HepG2 (cell line): ENCODE measurements at regions not wholly inside any gene's neighbourhood (a gene's known extent, or its start where the extent isn't known, plus 50 kb on each side); places are given as distances from the start of the nearest gene placed in this dataset.

Experiments
- ATAC-seq: fragments of 200-7000 bp; cut with Tn5 transposase; 3 replicates; pipeline ENCODE4 v1.9.1; 2020; ENCODE audit warnings: mild to moderate bottlenecking, moderate library complexity
- BruUV-seq: library from RNA; stranded (reverse); fragments of 400-500 nt; replicated peaks from 2 replicates; lab custom pipeline; 2021; lab: Mats Ljungman, UMichigan
- CTCF ChIA-PET: fragments of 300-600 bp; formaldehyde crosslinking; extraction: SDS; loops from one replicate; lab custom pipeline; 2021; ENCODE audit warnings: low total read pairs, inconsistent platforms, low intra/inter-chr PET ratio; lab: Yijun Ruan, JAX
- POLR2A ChIA-PET: fragments of 350-600 bp; sonication (Branson Sonifier 250); formaldehyde crosslinking; loops from one replicate; lab custom pipeline; 2020; ENCODE audit warnings: antibody characterized with exemption, inconsistent platforms; lab: Yijun Ruan, JAX
- DNase-seq: peaks from one replicate; pipeline ENCODE4 v3.0.0-alpha.2; 2015; ENCODE audit warnings: low spot score
- FAIRE-seq: peaks from 3 replicates; lab custom pipeline; 2011; peaks lifted over from hg19 to GRCh38; lab: Jason Lieb, UNC
- H2AFZ ChIP-seq: one replicate; pipeline ENCODE4 v1.6.1; 2011; ENCODE audit warnings: low read length, inconsistent platforms
- H3K27ac ChIP-seq: fragments of 300-600 bp; 3 replicates; pipeline ENCODE4 v1.8.0; 2011; ENCODE audit warnings: mixed run types, mild to moderate bottlenecking, mixed read lengths, low read length, inconsistent platforms; ENCODE audit not compliant: insufficient read depth; ENCODE audit errors: extremely low read length
- H3K27me3 ChIP-seq, 2 experiments: fragments of 200-600 bp in 1 of 2; 2 replicates in 1 of 2; 3 replicates in 1 of 2; pipeline versions ENCODE4 v1.6.0 to v1.8.0; 2011; ENCODE audit warnings: low read length in 2 of 2, mild to moderate bottlenecking in 2 of 2, moderate library complexity in 2 of 2, inconsistent platforms in 1 of 2; ENCODE audit not compliant: insufficient read depth in 2 of 2, control insufficient read depth in 1 of 2
- H3K36me3 ChIP-seq, 2 experiments: fragments of 200-600 bp in 1 of 2; replicated peaks in 1 of 2; 2 replicates in 1 of 2; 3 replicates in 1 of 2; pipeline versions ENCODE4 v1.5.1 to v1.8.0; 2011; ENCODE audit warnings: low read length in 2 of 2, inconsistent platforms in 1 of 2; ENCODE audit not compliant: insufficient read depth in 2 of 2, control insufficient read depth in 1 of 2
- H3K4me1 ChIP-seq: 2 replicates; pipeline ENCODE4 v1.5.1; 2012; ENCODE audit warnings: low read length, inconsistent platforms; ENCODE audit not compliant: insufficient read depth
- H3K4me2 ChIP-seq: 2 replicates; pipeline ENCODE4 v1.6.0; 2011; ENCODE audit warnings: low read depth, low read length, inconsistent platforms
- H3K4me3 ChIP-seq, 3 experiments: fragments of 200-600 bp in 1 of 3; sonication (generic), shearing (Covaris generic) in 1 of 3; replicated peaks in 1 of 3; 2 replicates each; pipeline ENCODE4 v1.5.1; 2011 to 2016; ENCODE audit warnings: low read length in 3 of 3, inconsistent platforms in 2 of 3, low read depth in 2 of 3, mild to moderate bottlenecking in 2 of 3, control low read depth in 1 of 3, mixed read lengths in 1 of 3; ENCODE audit not compliant: insufficient read depth in 1 of 3
- H3K79me2 ChIP-seq: one replicate; pipeline ENCODE4 v1.6.1; 2011; ENCODE audit warnings: low read length, inconsistent platforms; ENCODE audit not compliant: insufficient read depth
- H3K9ac ChIP-seq: 2 replicates; pipeline ENCODE4 v1.6.0; 2011; ENCODE audit warnings: mild to moderate bottlenecking, low read depth, low read length, inconsistent platforms; ENCODE audit not compliant: insufficient read depth
- H3K9me3 ChIP-seq: 2 replicates; pipeline ENCODE4 v1.5.1; 2012; ENCODE audit warnings: mild to moderate bottlenecking, low read length
- H4K20me1 ChIP-seq: 2 replicates; pipeline ENCODE4 v1.6.0; 2011; ENCODE audit warnings: inconsistent platforms, mild to moderate bottlenecking, low read length, moderate library complexity; ENCODE audit not compliant: insufficient read depth
- CHD2 ChIP-seq: IDR thresholded peaks from 2 replicates; pipeline ENCODE4 v1.6.1; 2011; ENCODE audit warnings: low read depth, low read length, improper control_type of control experiment
- ISL2 ChIP-seq: sonication (generic); formaldehyde crosslinking; IDR thresholded peaks from 2 replicates; pipeline ENCODE4 v1.5.0; 2020; ENCODE audit warnings: missing genetic modification reagents
- JUN ChIP-seq: sonication (generic); formaldehyde crosslinking; IDR thresholded peaks from 2 replicates; pipeline ENCODE4 v1.4.0; 2020; ENCODE audit warnings: mild to moderate bottlenecking, missing genetic modification reagents
- KDM5B ChIP-seq: sonication (generic); formaldehyde crosslinking; IDR thresholded peaks from 2 replicates; pipeline ENCODE4 v1.4.0; 2020; ENCODE audit warnings: missing genetic modification reagents, mild to moderate bottlenecking, borderline replicate concordance
- KLF15 ChIP-seq: sonication (generic); formaldehyde crosslinking; IDR thresholded peaks from 2 replicates; pipeline ENCODE4 v1.8.1; 2023; ENCODE audit warnings: borderline replicate concordance, mild to moderate bottlenecking, inconsistent platforms, missing genetic modification reagents, mixed read lengths
- MYC ChIP-seq: sonication (generic); formaldehyde crosslinking; IDR thresholded peaks from 2 replicates; pipeline ENCODE4 v1.9.0; 2021; ENCODE audit warnings: missing genetic modification reagents, borderline replicate concordance
- RBM22 ChIP-seq: fragments of 200-400 bp; formaldehyde crosslinking; optimal IDR thresholded peaks from 2 replicates; pipeline ENCODE3; 2017; ENCODE audit warnings: mild to moderate bottlenecking, low read length, moderate library complexity
- REPIN1 ChIP-seq: sonication (generic); formaldehyde crosslinking; IDR thresholded peaks from 2 replicates; pipeline ENCODE4 v1.8.0; 2022; ENCODE audit warnings: missing genetic modification reagents, low read depth, mild to moderate bottlenecking, borderline replicate concordance
- STAG1 ChIP-seq: sonication (generic); formaldehyde crosslinking; IDR thresholded peaks from 2 replicates; pipeline ENCODE4 v1.4.0; 2020; ENCODE audit warnings: missing genetic modification reagents
- ZNF235 ChIP-seq: sonication (generic); formaldehyde crosslinking; IDR thresholded peaks from 2 replicates; pipeline ENCODE4 v1.8.1; 2023; ENCODE audit warnings: mild to moderate bottlenecking, missing genetic modification reagents, borderline replicate concordance
- ZNF543 ChIP-seq: sonication (generic); formaldehyde crosslinking; IDR thresholded peaks from 2 replicates; pipeline ENCODE4 v1.4.0; 2020; ENCODE audit warnings: mild to moderate bottlenecking, missing genetic modification reagents
- ZNF549 ChIP-seq: sonication (generic); formaldehyde crosslinking; IDR thresholded peaks from 2 replicates; pipeline ENCODE4 v1.5.0; 2020; ENCODE audit warnings: missing genetic modification reagents
- WGBS: methylation state at CpG from one replicate; pipeline ENCODE4 v1.1.6; 2017; ENCODE audit warnings: low lambda C conversion rate; 5-methylcytosine and 5-hydroxymethylcytosine counted together
- in situ Hi-C: cut with HindIII; loops from 2 replicates; pipeline ENCODE4 v1.10.0; 2017; ENCODE audit warnings: low pct_unique_long_range_greater_than_20kb; ENCODE audit not compliant: extremely low pct_ligation_motif_present
- intact Hi-C: fragments of 100-400 bp; cut with micrococcal nuclease; formaldehyde crosslinking; loops from one replicate; pipeline ENCODE4 v1.10.0; 2022; ENCODE audit not compliant: unreplicated experiment
- TF ChIP-seq, protein P1 (sequence below): sonication (generic); formaldehyde crosslinking; IDR thresholded peaks from 2 replicates; pipeline ENCODE4 v1.8.1; 2023; ENCODE audit warnings: mild to moderate bottlenecking, inconsistent platforms, moderate library complexity, missing genetic modification reagents, borderline replicate concordance
- TF ChIP-seq, protein P2 (sequence below): sonication (generic); formaldehyde crosslinking; IDR thresholded peaks from 2 replicates; pipeline ENCODE4 v1.5.0; 2020; ENCODE audit warnings: missing genetic modification reagents, mild to moderate bottlenecking, borderline replicate concordance
- TF ChIP-seq, protein P3 (sequence below): sonication (generic); formaldehyde crosslinking; IDR thresholded peaks from 2 replicates; pipeline ENCODE4 v1.5.0; 2020; ENCODE audit warnings: mild to moderate bottlenecking, missing genetic modification reagents, moderate library complexity

DNA sequence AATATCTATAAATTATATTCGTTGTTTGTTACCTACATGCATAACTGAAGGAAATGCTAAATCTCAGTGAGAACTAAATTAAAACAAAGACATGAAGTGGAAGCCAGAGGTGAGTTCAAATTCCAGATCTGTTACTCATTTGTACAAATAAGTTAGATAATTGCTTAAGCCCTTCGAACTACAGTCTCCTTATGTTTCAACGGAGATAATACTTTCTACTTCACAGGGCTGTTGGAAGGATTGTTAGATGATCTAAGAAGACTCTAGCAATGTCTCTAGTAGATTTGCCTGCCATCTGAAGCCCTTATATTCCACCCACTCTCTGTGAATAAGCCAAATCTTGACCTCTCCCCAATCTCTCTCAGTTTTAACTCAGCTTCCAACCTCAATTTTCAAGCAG is 125.8 kb downstream of the P2RY1 start (continued):
- no peak for TF ChIP-seq ZNF549
- TF ChIP-seq, protein P1, sequence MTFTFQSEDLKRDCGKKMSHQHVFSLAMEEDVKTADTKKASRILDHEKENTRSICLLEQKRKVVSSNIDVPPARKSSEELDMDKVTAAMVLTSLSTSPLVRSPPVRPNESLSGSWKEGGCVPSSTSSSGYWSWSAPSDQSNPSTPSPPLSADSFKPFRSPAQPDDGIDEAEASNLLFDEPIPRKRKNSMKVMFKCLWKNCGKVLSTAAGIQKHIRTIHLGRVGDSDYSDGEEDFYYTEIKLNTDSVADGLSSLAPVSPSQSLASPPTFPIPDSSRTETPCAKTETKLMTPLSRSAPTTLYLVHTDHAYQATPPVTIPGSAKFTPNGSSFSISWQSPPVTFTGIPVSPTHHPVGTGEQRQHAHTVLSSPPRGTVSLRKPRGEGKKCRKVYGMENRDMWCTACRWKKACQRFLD (CRISPR knock-in tag) = no peak
- no peak for TF ChIP-seq ZNF235

DNA sequence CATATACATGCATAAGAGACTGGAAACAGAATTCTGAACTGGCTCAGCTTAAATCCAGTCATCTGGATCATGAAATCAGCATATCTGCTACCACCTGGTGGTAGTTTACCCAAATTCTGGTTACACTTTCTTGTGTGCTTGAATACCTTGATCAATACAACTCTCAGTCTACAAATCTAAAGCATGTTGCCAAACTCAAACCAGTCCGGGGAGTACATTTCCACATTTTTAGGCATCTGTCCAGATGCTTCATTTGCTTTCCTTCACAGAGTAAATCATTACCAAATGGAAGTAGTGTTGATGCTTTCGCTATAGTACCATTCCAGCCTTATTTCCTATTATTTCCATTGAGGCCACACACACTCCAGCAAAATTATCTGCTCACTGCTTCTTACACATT is 126.4 kb downstream of the P2RY1 start:
- no peak overlapping the region for H2AFZ ChIP-seq
- no peak overlapping the region for H3K27ac ChIP-seq
- TF ChIP-seq, protein P2, sequence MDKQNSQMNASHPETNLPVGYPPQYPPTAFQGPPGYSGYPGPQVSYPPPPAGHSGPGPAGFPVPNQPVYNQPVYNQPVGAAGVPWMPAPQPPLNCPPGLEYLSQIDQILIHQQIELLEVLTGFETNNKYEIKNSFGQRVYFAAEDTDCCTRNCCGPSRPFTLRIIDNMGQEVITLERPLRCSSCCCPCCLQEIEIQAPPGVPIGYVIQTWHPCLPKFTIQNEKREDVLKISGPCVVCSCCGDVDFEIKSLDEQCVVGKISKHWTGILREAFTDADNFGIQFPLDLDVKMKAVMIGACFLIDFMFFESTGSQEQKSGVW (CRISPR knock-in tag) = no peak
- TF ChIP-seq KLF15 (CRISPR knock-in tag) (no peak), ZNF543 (CRISPR knock-in tag) (no peak), MYC (CRISPR knock-in tag) (no peak), CHD2 (no peak), KDM5B (no peak), REPIN1 (CRISPR knock-in tag) (no peak), RBM22 (no peak), ISL2 (CRISPR knock-in tag) (no peak), JUN (CRISPR knock-in tag) (no peak), STAG1 (CRISPR knock-in tag) (peak; percentile 40)
- TF ChIP-seq, protein P3, sequence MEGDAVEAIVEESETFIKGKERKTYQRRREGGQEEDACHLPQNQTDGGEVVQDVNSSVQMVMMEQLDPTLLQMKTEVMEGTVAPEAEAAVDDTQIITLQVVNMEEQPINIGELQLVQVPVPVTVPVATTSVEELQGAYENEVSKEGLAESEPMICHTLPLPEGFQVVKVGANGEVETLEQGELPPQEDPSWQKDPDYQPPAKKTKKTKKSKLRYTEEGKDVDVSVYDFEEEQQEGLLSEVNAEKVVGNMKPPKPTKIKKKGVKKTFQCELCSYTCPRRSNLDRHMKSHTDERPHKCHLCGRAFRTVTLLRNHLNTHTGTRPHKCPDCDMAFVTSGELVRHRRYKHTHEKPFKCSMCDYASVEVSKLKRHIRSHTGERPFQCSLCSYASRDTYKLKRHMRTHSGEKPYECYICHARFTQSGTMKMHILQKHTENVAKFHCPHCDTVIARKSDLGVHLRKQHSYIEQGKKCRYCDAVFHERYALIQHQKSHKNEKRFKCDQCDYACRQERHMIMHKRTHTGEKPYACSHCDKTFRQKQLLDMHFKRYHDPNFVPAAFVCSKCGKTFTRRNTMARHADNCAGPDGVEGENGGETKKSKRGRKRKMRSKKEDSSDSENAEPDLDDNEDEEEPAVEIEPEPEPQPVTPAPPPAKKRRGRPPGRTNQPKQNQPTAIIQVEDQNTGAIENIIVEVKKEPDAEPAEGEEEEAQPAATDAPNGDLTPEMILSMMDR (CRISPR knock-in tag) = peak; percentile 40; the same call in 1 of the 2 replicates
- H4K20me1 ChIP-seq = no peaks in the 10 kb centered on the region
- in situ Hi-C loops (no loop called here), intact Hi-C loops (loop anchor here (5.0 kb wide), 1 partner anchor 489 kb away; no protein-coding TSS in a partner anchor)
- H3K4me2 ChIP-seq = no peak overlapping the region
- H3K9ac ChIP-seq = no peak overlapping the region
- ATAC-seq = peak; percentile 73
- ChIA-PET CTCF (no interaction called here), POLR2A (no interaction called here)
- H3K79me2 ChIP-seq = no peaks in the 10 kb centered on the region
- no peaks in the 10 kb centered on the region for H3K36me3 ChIP-seq
- DNase-seq = peak; percentile 19
- peaks cover 18% of the 10 kb centered on the region; the same call in 1 of the 2 replicates for H3K4me1 ChIP-seq
- no TSS peak for BruUV-seq
- H3K9me3 ChIP-seq = no peaks in the 10 kb centered on the region
- FAIRE-seq = peak; percentile 52
- no peak overlapping the region for H3K4me3 ChIP-seq
- WGBS = 3% methylated on average over 2 of the region's 2 CpGs
- no peaks in the 10 kb centered on the region for H3K27me3 ChIP-seq
